Activated CD4-positive, alpha-beta T cell treated with anti-CD3 and anti-CD28 coated beads, Interleukin-2, amount 10 ng/mL, durations not matched to agents 24 days and 14 days (primary cell): ENCODE measurements at regions not wholly inside any gene's neighbourhood (a gene's known extent, or its start where the extent isn't known, plus 50 kb on each side); places are given as distances from the start of the nearest gene placed in this dataset.

ENCODE experiments used
- DNase-seq: peaks from one replicate; pipeline ENCODE4 v3.0.0; 2022
- H3K27ac Mint-ChIP-seq: one replicate; pipeline ENCODE4 v1.8.0; 2022; ENCODE audit warnings: mild to moderate bottlenecking, mixed read lengths
- H3K27me3 Mint-ChIP-seq: one replicate; pipeline ENCODE4 v1.8.0; 2022; ENCODE audit warnings: mixed read lengths
- H3K36me3 Mint-ChIP-seq: one replicate; pipeline ENCODE4 v1.8.0; 2022; ENCODE audit warnings: low read depth, mild to moderate bottlenecking, mixed read lengths
- H3K4me1 Mint-ChIP-seq: one replicate; pipeline ENCODE4 v1.8.0; 2021; ENCODE audit warnings: mixed read lengths
- H3K4me3 Mint-ChIP-seq: one replicate; pipeline ENCODE4 v1.8.0; 2022; ENCODE audit warnings: mild to moderate bottlenecking, moderate library complexity, mixed read lengths
- H3K9me3 Mint-ChIP-seq: one replicate; pipeline ENCODE4 v1.8.0; 2021; ENCODE audit warnings: mixed read lengths
- intact Hi-C: fragments of 100-400 bp; cut with micrococcal nuclease; formaldehyde crosslinking; loops from one replicate; pipeline ENCODE4 v1.15.1; 2023

GRCh38 chr10:88113232-88113631 is 249.8 kb downstream of the PTEN start:
- peaks cover 3% of the 10 kb centered on the region for H3K27me3 Mint-ChIP-seq
- no peak overlapping the region for H3K27ac Mint-ChIP-seq
- no peaks in the 10 kb centered on the region for H3K36me3 Mint-ChIP-seq
- H3K4me3 Mint-ChIP-seq = no peak overlapping the region
- H3K4me1 Mint-ChIP-seq = peaks cover 28% of the 10 kb centered on the region
- peaks cover 4% of the 10 kb centered on the region for H3K9me3 Mint-ChIP-seq
- intact Hi-C loops = loop anchor here (10.0 kb wide), 1 partner anchor 442 kb away; no protein-coding TSS in a partner anchor
- no peak for DNase-seq

- Mint-ChIP-seq H3K4me1 (peaks cover 25% of the 10 kb centered on the region), H3K27ac (no peak overlapping the region), H3K27me3 (peaks cover 3% of the 10 kb centered on the region), H3K36me3 (no peaks in the 10 kb centered on the region), H3K9me3 (peaks cover 4% of the 10 kb centered on the region), H3K4me3 (no peak overlapping the region)
- DNase-seq = no peak
- intact Hi-C loops = loop anchor here (10.0 kb wide), 1 partner anchor 441 kb away; no protein-coding TSS in a partner anchor
These were observed 250.3 kb downstream of the PTEN start for GRCh38 chr10:88113657-88114272.

GRCh38 chr10:88114368-88114767 is 250.9 kb downstream of the PTEN start:
- Mint-ChIP-seq H3K36me3 (no peaks in the 10 kb centered on the region), H3K9me3 (peaks cover 4% of the 10 kb centered on the region), H3K4me1 (peaks cover 28% of the 10 kb centered on the region), H3K27ac (no peak overlapping the region), H3K4me3 (no peak overlapping the region), H3K27me3 (peaks cover 3% of the 10 kb centered on the region)
- DNase-seq = peak; percentile 65
- intact Hi-C loops = loop anchor here (10.0 kb wide), 1 partner anchor 440 kb away; no protein-coding TSS in a partner anchor

- Mint-ChIP-seq H3K27me3 (peaks cover 5% of the 10 kb centered on the region), H3K4me3 (no peak overlapping the region), H3K9me3 (peaks cover 4% of the 10 kb centered on the region), H3K36me3 (no peaks in the 10 kb centered on the region), H3K27ac (no peak overlapping the region), H3K4me1 (peaks cover 28% of the 10 kb centered on the region)
- no peak for DNase-seq
- intact Hi-C loops = loop anchor here (5.0 to 10.0 kb wide), 3 partner anchors 77 to 439 kb away; no protein-coding TSS in a partner anchor
These were observed 252.0 kb downstream of the PTEN start for GRCh38 chr10:88115407-88115806.

- Mint-ChIP-seq H3K27me3 (peaks cover 5% of the 10 kb centered on the region), H3K9me3 (peaks cover 4% of the 10 kb centered on the region), H3K27ac (no peak overlapping the region), H3K36me3 (no peaks in the 10 kb centered on the region), H3K4me1 (peaks cover 24% of the 10 kb centered on the region), H3K4me3 (no peak overlapping the region)
- DNase-seq = no peak
- intact Hi-C loops = loop anchor here (2.0 to 10.0 kb wide), 4 partner anchors 49 to 439 kb away; no protein-coding TSS in a partner anchor
These were observed 252.5 kb downstream of the PTEN start for GRCh38 chr10:88115968-88116367.

- Mint-ChIP-seq H3K27ac (no peak overlapping the region), H3K36me3 (no peaks in the 10 kb centered on the region), H3K4me3 (no peak overlapping the region), H3K4me1 (peaks cover 23% of the 10 kb centered on the region), H3K9me3 (peaks cover 4% of the 10 kb centered on the region), H3K27me3 (peaks cover 5% of the 10 kb centered on the region)
- DNase-seq = no peak
- intact Hi-C loops = loop anchor here (2.0 to 10.0 kb wide), 4 partner anchors 50 to 438 kb away; no protein-coding TSS in a partner anchor
These were observed 253.1 kb downstream of the PTEN start for GRCh38 chr10:88116481-88116880.

- Mint-ChIP-seq H3K27me3 (peaks cover 2% of the 10 kb centered on the region), H3K4me3 (no peak overlapping the region), H3K4me1 (peaks cover 23% of the 10 kb centered on the region), H3K36me3 (no peaks in the 10 kb centered on the region), H3K27ac (no peak overlapping the region), H3K9me3 (no peaks in the 10 kb centered on the region)
- peak; percentile 64 for DNase-seq
- intact Hi-C loops = loop anchor here (1.0 to 10.0 kb wide), 9 partner anchors 21 to 438 kb away; no protein-coding TSS in a partner anchor
These were observed 253.7 kb downstream of the PTEN start for GRCh38 chr10:88116971-88117626.

GRCh38 chr10:88117869-88118632 is 254.6 kb downstream of the PTEN start:
- H3K4me3 Mint-ChIP-seq = no peak overlapping the region
- H3K27me3 Mint-ChIP-seq = peaks cover 6% of the 10 kb centered on the region
- H3K27ac Mint-ChIP-seq = no peak overlapping the region
- no peak for DNase-seq
- peaks cover 23% of the 10 kb centered on the region for H3K4me1 Mint-ChIP-seq
- intact Hi-C loops = loop anchor here (1.0 to 10.0 kb wide), 10 partner anchors 20 to 437 kb away; no protein-coding TSS in a partner anchor
- H3K36me3 Mint-ChIP-seq = no peaks in the 10 kb centered on the region
- no peaks in the 10 kb centered on the region for H3K9me3 Mint-ChIP-seq

GRCh38 chr10:88118729-88119128 is 255.3 kb downstream of the PTEN start:
- H3K36me3 Mint-ChIP-seq = no peaks in the 10 kb centered on the region
- DNase-seq = no peak
- H3K9me3 Mint-ChIP-seq = peaks cover 2% of the 10 kb centered on the region
- intact Hi-C loops = loop anchor here (2.0 to 10.0 kb wide), 4 partner anchors 74 to 436 kb away; no protein-coding TSS in a partner anchor
- no peak overlapping the region for H3K27ac Mint-ChIP-seq
- peaks cover 20% of the 10 kb centered on the region for H3K4me1 Mint-ChIP-seq
- H3K4me3 Mint-ChIP-seq = no peak overlapping the region
- peaks cover 6% of the 10 kb centered on the region for H3K27me3 Mint-ChIP-seq

GRCh38 chr10:88119160-88119559 is 255.7 kb downstream of the PTEN start:
- no peak overlapping the region for H3K4me3 Mint-ChIP-seq
- no peak overlapping the region for H3K27ac Mint-ChIP-seq
- H3K36me3 Mint-ChIP-seq = no peaks in the 10 kb centered on the region
- intact Hi-C loops = loop anchor here (2.0 to 10.0 kb wide), 4 partner anchors 73 to 436 kb away; no protein-coding TSS in a partner anchor
- H3K27me3 Mint-ChIP-seq = peaks cover 9% of the 10 kb centered on the region
- peaks cover 16% of the 10 kb centered on the region for H3K4me1 Mint-ChIP-seq
- no peak for DNase-seq
- peaks cover 5% of the 10 kb centered on the region for H3K9me3 Mint-ChIP-seq

GRCh38 chr10:88120075-88120474 is 256.6 kb downstream of the PTEN start:
- no peaks in the 10 kb centered on the region for H3K36me3 Mint-ChIP-seq

GRCh38 chr10:88120599-88121333 is 257.3 kb downstream of the PTEN start:
- no peak for DNase-seq
- peaks cover 8% of the 10 kb centered on the region for H3K9me3 Mint-ChIP-seq
- peaks cover 8% of the 10 kb centered on the region for H3K4me1 Mint-ChIP-seq
- peaks cover 15% of the 10 kb centered on the region for H3K27me3 Mint-ChIP-seq
- H3K27ac Mint-ChIP-seq = no peak overlapping the region
- no peak overlapping the region for H3K4me3 Mint-ChIP-seq
- H3K36me3 Mint-ChIP-seq = no peaks in the 10 kb centered on the region
- intact Hi-C loops = no loop called here

More at GRCh38 chr10:88120075-88120474, 256.6 kb downstream of the PTEN start:
- no peak for DNase-seq
- Mint-ChIP-seq H3K9me3 (peaks cover 6% of the 10 kb centered on the region), H3K27ac (no peak overlapping the region), H3K27me3 (peaks cover 9% of the 10 kb centered on the region), H3K4me3 (no peak overlapping the region), H3K4me1 (peaks cover 9% of the 10 kb centered on the region)
- intact Hi-C loops = no loop called here

- H3K9me3 Mint-ChIP-seq = peaks cover 8% of the 10 kb centered on the region
- peaks cover 17% of the 10 kb centered on the region for H3K27me3 Mint-ChIP-seq
- no peaks in the 10 kb centered on the region for H3K36me3 Mint-ChIP-seq
- DNase-seq = peak; percentile 34
- H3K4me1 Mint-ChIP-seq = peaks cover 8% of the 10 kb centered on the region
- H3K4me3 Mint-ChIP-seq = no peak overlapping the region
- H3K27ac Mint-ChIP-seq = no peak overlapping the region
- intact Hi-C loops = no loop called here
These were observed 257.9 kb downstream of the PTEN start for GRCh38 chr10:88121361-88121760.
